Skeletal muscle cell (primary cell): ENCODE measurements at regions not wholly inside any gene's neighbourhood (a gene's known extent, or its start where the extent isn't known, plus 50 kb on each side); places are given as distances from the start of the nearest gene placed in this dataset.
A peak's percentile ranks its signal among the peaks of the same experiment; 100 is the strongest.
"Not testable (repeated sequence)": the region's sequence is repeated elsewhere in the genome, so short reads cannot be mapped to it uniquely, and the experiment has no call there.

Experiments
- DNase-seq: peaks from one replicate; pipeline ENCODE4 v3.0.0-alpha.2; 2010; ENCODE audit warnings: low read depth
- H3K4me3 ChIP-seq: 2 replicates; pipeline ENCODE4 v1.5.1; 2011; ENCODE audit warnings: low read depth, mild to moderate bottlenecking, control low read depth, low read length, moderate library complexity

GRCh38 chr1:196094821-196095220, 513.4 kb downstream of the KCNT2 start:
- DNase-seq, result no peak
- H3K4me3 ChIP-seq, result no peak overlapping the region

- DNase-seq, result no peak
- no peak overlapping the region for H3K4me3 ChIP-seq
Measured at GRCh38 chr1:196091397-196092135, 516.7 kb downstream of the KCNT2 start.

GRCh38 chr1:196090226-196090625, 518.0 kb downstream of the KCNT2 start:
- H3K4me3 ChIP-seq, result no peak overlapping the region
- no peak for DNase-seq

- DNase-seq, result no peak
- no peak overlapping the region for H3K4me3 ChIP-seq
Measured at GRCh38 chr1:196088541-196088940, 519.7 kb downstream of the KCNT2 start.

- DNase-seq, result no peak
- no peak overlapping the region for H3K4me3 ChIP-seq
Measured at GRCh38 chr1:196078691-196079090, 529.5 kb downstream of the KCNT2 start.

GRCh38 chr1:196075621-196076020, 532.6 kb downstream of the KCNT2 start:
- H3K4me3 ChIP-seq, result no peak overlapping the region
- no peak for DNase-seq

GRCh38 chr1:196074182-196074581, 534.1 kb downstream of the KCNT2 start:
- DNase-seq, result no peak

GRCh38 chr1:196071447-196071846, 536.8 kb downstream of the KCNT2 start:
- no peak for DNase-seq
- no peak overlapping the region for H3K4me3 ChIP-seq

More at GRCh38 chr1:196074182-196074581, 534.1 kb downstream of the KCNT2 start:
- no peak overlapping the region for H3K4me3 ChIP-seq

- no peak overlapping the region for H3K4me3 ChIP-seq
- DNase-seq, result no peak
Measured at GRCh38 chr1:196070940-196071339, 537.3 kb downstream of the KCNT2 start.

- H3K4me3 ChIP-seq, result no peak overlapping the region
- DNase-seq, result no peak
Measured at GRCh38 chr1:196063952-196064351, 544.3 kb downstream of the KCNT2 start.

- no peak overlapping the region for H3K4me3 ChIP-seq
- peak; percentile 16 for DNase-seq
Measured at GRCh38 chr1:196063294-196063693, 544.9 kb downstream of the KCNT2 start.

GRCh38 chr1:196060539-196060938, 547.7 kb downstream of the KCNT2 start:
- no peak overlapping the region for H3K4me3 ChIP-seq
- DNase-seq, result no peak

- no peak overlapping the region for H3K4me3 ChIP-seq
- DNase-seq, result no peak
Measured at GRCh38 chr1:196059210-196059609, 549.0 kb downstream of the KCNT2 start.

GRCh38 chr1:196056966-196057365, 551.3 kb downstream of the KCNT2 start:
- no peak for DNase-seq
- H3K4me3 ChIP-seq, result no peak overlapping the region

GRCh38 chr1:196049407-196049806, 558.8 kb downstream of the KCNT2 start:
- no peak overlapping the region for H3K4me3 ChIP-seq
- DNase-seq, result no peak

- DNase-seq, result no peak
- no peak overlapping the region for H3K4me3 ChIP-seq
Measured at GRCh38 chr1:196043268-196043667, 565.0 kb downstream of the KCNT2 start.

- DNase-seq, result no peak
- no peak overlapping the region for H3K4me3 ChIP-seq
Measured at GRCh38 chr1:196034080-196034706, 574.0 kb downstream of the KCNT2 start.

- H3K4me3 ChIP-seq, DNase-seq: not testable (repeated sequence)
Measured at GRCh38 chr1:196031387-196031786, 576.9 kb downstream of the KCNT2 start.

- no peak overlapping the region for H3K4me3 ChIP-seq
- no peak for DNase-seq
Measured at GRCh38 chr1:196030455-196030854, 577.8 kb downstream of the KCNT2 start.

- H3K4me3 ChIP-seq, result no peak overlapping the region
- no peak for DNase-seq
Measured at GRCh38 chr1:196029410-196029809, 578.8 kb downstream of the KCNT2 start.

- no peak overlapping the region for H3K4me3 ChIP-seq
- DNase-seq, result no peak
Measured at GRCh38 chr1:196027127-196027526, 581.1 kb downstream of the KCNT2 start.
